CD14-positive monocyte (primary cell): ENCODE measurements at regions not wholly inside any gene's neighbourhood (a gene's known extent, or its start where the extent isn't known, plus 50 kb on each side); places are given as distances from the start of the nearest gene placed in this dataset.

Experiments used
- DNase-seq, 3 donors: peaks; one replicate each; pipeline ENCODE4 v3.0.0-alpha.2; 2011 to 2022
- H2AFZ ChIP-seq: 2 replicates; pipeline ENCODE4 v1.6.0; 2012; ENCODE audit warnings: mild to moderate bottlenecking, low read depth, low read length, inconsistent platforms; ENCODE audit not compliant: insufficient read depth, poor library complexity, severe bottlenecking
- H3K27ac ChIP-seq, 2 donors: 1 replicate in 1 of 2; 2 replicates in 1 of 2; pipeline ENCODE4 v1.5.1; 2012 to 2013; ENCODE audit warnings: low read length in 2 of 2, control low read depth in 1 of 2, inconsistent platforms in 1 of 2, low read depth in 1 of 2, mild to moderate bottlenecking in 1 of 2
- H3K27me3 ChIP-seq, 2 donors: one replicate each; pipeline versions ENCODE4 v1.6.0 to v1.6.1; 2011 to 2013; ENCODE audit warnings: low read length in 2 of 2; ENCODE audit not compliant: control insufficient read depth in 2 of 2, insufficient read depth in 2 of 2
- H3K36me3 ChIP-seq, 2 donors: replicated peaks in 1 of 2; 1 replicate in 1 of 2; 2 replicates in 1 of 2; pipeline versions ENCODE4 v1.5.1 to v1.6.1; 2012 to 2013; ENCODE audit warnings: low read length in 2 of 2, control low read depth in 1 of 2, inconsistent platforms in 1 of 2, mild to moderate bottlenecking in 1 of 2; ENCODE audit not compliant: insufficient read depth in 2 of 2, control insufficient read depth in 1 of 2
- H3K4me1 ChIP-seq, 2 donors: 1 replicate in 1 of 2; 2 replicates in 1 of 2; pipeline versions ENCODE4 v1.5.1 to v1.6.1; 2012 to 2013; ENCODE audit warnings: low read length in 2 of 2, control low read depth in 1 of 2, inconsistent platforms in 1 of 2, mild to moderate bottlenecking in 1 of 2, moderate library complexity in 1 of 2; ENCODE audit not compliant: insufficient read depth in 2 of 2, control insufficient read depth in 1 of 2
- H3K4me2 ChIP-seq: replicated peaks from 2 replicates; pipeline ENCODE3; 2012; ENCODE audit warnings: low read length, moderate library complexity, mild to moderate bottlenecking; ENCODE audit not compliant: poor library complexity, severe bottlenecking; ENCODE audit errors: extremely low read depth
- H3K4me3 ChIP-seq, 3 experiments: fragments of 200-600 bp in 1 of 3; sonication (generic) in 1 of 3; replicated peaks in 1 of 3; 1 replicate in 2 of 3; 2 replicates in 1 of 3; pipeline ENCODE4 v1.5.1; 2011 to 2013; ENCODE audit warnings: low read length in 3 of 3, mild to moderate bottlenecking in 3 of 3, control low read depth in 2 of 3, low read depth in 2 of 3, inconsistent platforms in 1 of 3, moderate library complexity in 1 of 3
- H3K79me2 ChIP-seq: 2 replicates; pipeline ENCODE4 v1.6.0; 2012; ENCODE audit warnings: mild to moderate bottlenecking, control low read depth, inconsistent platforms, low read length, moderate library complexity; ENCODE audit not compliant: insufficient read depth
- H3K9ac ChIP-seq: 2 replicates; pipeline ENCODE4 v1.6.0; 2017; ENCODE audit warnings: low read length, mild to moderate bottlenecking; ENCODE audit not compliant: insufficient read depth, poor library complexity, severe bottlenecking
- H3K9me3 ChIP-seq, 2 donors: replicated peaks in 1 of 2; 1 replicate in 1 of 2; 2 replicates in 1 of 2; pipeline versions ENCODE4 v1.5.1 to v1.6.1; 2012 to 2013; ENCODE audit warnings: low read length in 2 of 2, control low read depth in 1 of 2; ENCODE audit not compliant: control insufficient read depth in 1 of 2, insufficient read depth in 1 of 2
- H4K20me1 ChIP-seq: 2 replicates; pipeline ENCODE4 v1.6.0; 2012; ENCODE audit warnings: mild to moderate bottlenecking, low read length, control low read depth, moderate library complexity; ENCODE audit not compliant: insufficient read depth
- H3K27ac Mint-ChIP-seq, 7 donors: one replicate each; pipeline ENCODE4 v1.8.0; 2020; ENCODE audit warnings: mild to moderate bottlenecking in 7 of 7, mixed read lengths in 7 of 7, moderate library complexity in 6 of 7, inconsistent platforms in 2 of 7
- H3K27me3 Mint-ChIP-seq, 3 donors: one replicate each; pipeline ENCODE4 v1.8.0; 2021 to 2022; ENCODE audit warnings: low read depth in 3 of 3, mild to moderate bottlenecking in 3 of 3, mixed read lengths in 3 of 3, moderate library complexity in 3 of 3, inconsistent platforms in 1 of 3
- H3K36me3 Mint-ChIP-seq, 2 donors: one replicate each; pipeline ENCODE4 v1.8.0; 2020; ENCODE audit warnings: mixed read lengths in 2 of 2, inconsistent platforms in 1 of 2, mild to moderate bottlenecking in 1 of 2
- H3K4me1 Mint-ChIP-seq: one replicate; pipeline ENCODE4 v1.8.0; 2020; ENCODE audit warnings: mild to moderate bottlenecking, mixed read lengths
- H3K4me3 Mint-ChIP-seq, 2 donors: one replicate each; pipeline ENCODE4 v1.8.0; 2020; ENCODE audit warnings: mild to moderate bottlenecking in 2 of 2, mixed read lengths in 2 of 2, moderate library complexity in 1 of 2
- H3K9me3 Mint-ChIP-seq, 7 donors: one replicate each; pipeline ENCODE4 v1.8.0; 2020 to 2022; ENCODE audit warnings: mixed read lengths in 7 of 7, mild to moderate bottlenecking in 6 of 7, moderate library complexity in 6 of 7, inconsistent platforms in 2 of 7
- WGBS: methylation state at CpG from one replicate; pipeline ENCODE4 v1.1.5; 2013; ENCODE audit warnings: missing lambda C conversion rate; ENCODE audit not compliant: insufficient coverage; 5-methylcytosine and 5-hydroxymethylcytosine counted together
- intact Hi-C, 2 donors: fragments of 100-400 bp; cut with micrococcal nuclease; formaldehyde crosslinking; loops; one replicate each; pipeline versions ENCODE4 v1.15.0 to v1.15.1; 2023
- TF ChIP-seq, protein P1 (sequence below): fragments of 200-600 bp; IDR thresholded peaks from one replicate; pipeline ENCODE4 v1.8.0; 2022; ENCODE audit warnings: antibody characterized with exemption, mild to moderate bottlenecking

DNA sequence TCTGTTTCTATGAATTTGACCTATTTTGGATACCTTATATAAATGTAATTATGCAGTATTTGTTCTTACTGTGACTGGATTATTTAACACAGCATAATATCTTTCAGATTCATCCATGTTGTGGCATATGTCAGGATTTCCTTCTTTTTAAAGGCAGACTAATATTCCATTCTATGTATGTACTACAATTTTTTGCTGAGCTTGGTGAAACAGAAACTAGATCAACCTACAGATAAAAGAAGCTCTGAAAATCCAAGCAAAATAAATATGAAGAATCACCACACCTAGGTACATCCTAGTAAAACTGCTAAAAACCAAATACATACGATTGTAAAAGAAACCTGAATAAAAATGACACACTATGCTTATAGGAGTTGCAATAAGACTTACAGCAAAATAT lies 300.5 kb downstream of the HTR7 start:
- no peaks in the 10 kb centered on the region for H3K27me3 Mint-ChIP-seq
- no peaks in the 10 kb centered on the region for H3K79me2 ChIP-seq
- no peaks in the 10 kb centered on the region for H4K20me1 ChIP-seq
- no peaks in the 10 kb centered on the region for H3K4me1 ChIP-seq
- H3K27ac Mint-ChIP-seq: no peak overlapping the region
- no peaks in the 10 kb centered on the region for H3K27me3 ChIP-seq
- no peaks in the 10 kb centered on the region for H3K36me3 ChIP-seq
- H3K4me1 Mint-ChIP-seq: no peaks in the 10 kb centered on the region
- H3K9me3 Mint-ChIP-seq: peaks cover 0 to 5% (median 2%) of the 10 kb centered on the region in 7 donors
- no peaks in the 10 kb centered on the region for H3K9me3 ChIP-seq
- no peak overlapping the region for H3K4me2 ChIP-seq
- intact Hi-C loops: no loop called here
- no peak overlapping the region for H3K9ac ChIP-seq
- no peak overlapping the region for H3K4me3 Mint-ChIP-seq
- H2AFZ ChIP-seq: no peak overlapping the region
- WGBS: no CpG with 5 or more reads among the region's 1 CpG
- TF ChIP-seq, protein P1, sequence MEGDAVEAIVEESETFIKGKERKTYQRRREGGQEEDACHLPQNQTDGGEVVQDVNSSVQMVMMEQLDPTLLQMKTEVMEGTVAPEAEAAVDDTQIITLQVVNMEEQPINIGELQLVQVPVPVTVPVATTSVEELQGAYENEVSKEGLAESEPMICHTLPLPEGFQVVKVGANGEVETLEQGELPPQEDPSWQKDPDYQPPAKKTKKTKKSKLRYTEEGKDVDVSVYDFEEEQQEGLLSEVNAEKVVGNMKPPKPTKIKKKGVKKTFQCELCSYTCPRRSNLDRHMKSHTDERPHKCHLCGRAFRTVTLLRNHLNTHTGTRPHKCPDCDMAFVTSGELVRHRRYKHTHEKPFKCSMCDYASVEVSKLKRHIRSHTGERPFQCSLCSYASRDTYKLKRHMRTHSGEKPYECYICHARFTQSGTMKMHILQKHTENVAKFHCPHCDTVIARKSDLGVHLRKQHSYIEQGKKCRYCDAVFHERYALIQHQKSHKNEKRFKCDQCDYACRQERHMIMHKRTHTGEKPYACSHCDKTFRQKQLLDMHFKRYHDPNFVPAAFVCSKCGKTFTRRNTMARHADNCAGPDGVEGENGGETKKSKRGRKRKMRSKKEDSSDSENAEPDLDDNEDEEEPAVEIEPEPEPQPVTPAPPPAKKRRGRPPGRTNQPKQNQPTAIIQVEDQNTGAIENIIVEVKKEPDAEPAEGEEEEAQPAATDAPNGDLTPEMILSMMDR: no peak
- no peak overlapping the region for H3K27ac ChIP-seq
- no peaks in the 10 kb centered on the region for H3K36me3 Mint-ChIP-seq
- no peak for DNase-seq
- no peak overlapping the region for H3K4me3 ChIP-seq

DNA sequence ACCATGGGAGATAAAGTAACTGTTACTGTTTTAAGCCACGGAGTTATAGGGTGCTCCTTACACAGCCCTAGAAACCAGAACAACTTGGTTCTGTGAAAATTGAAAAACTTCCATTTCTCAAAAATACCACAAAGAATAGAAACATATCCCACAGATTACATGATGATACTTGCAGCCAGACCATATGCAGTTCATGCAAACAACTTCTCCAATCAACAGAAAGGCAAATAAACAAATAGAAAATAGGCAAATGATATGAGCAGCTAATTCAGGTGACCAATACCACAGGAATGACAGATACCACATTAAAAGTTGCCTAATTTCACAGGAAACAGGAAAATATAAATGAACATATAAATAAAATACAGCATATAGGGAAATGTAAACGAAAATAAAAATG lies 297.5 kb downstream of the HTR7 start:
- no CpG with 5 or more reads among the region's 2 CpGs for WGBS
- intact Hi-C loops: no loop called here
- Histone ChIP-seq H3K9ac (no peak overlapping the region), H3K36me3 (no peaks in the 10 kb centered on the region), H3K27me3 (no peaks in the 10 kb centered on the region), H3K4me3 (no peak overlapping the region), H2AFZ (no peak overlapping the region), H3K27ac (no peak overlapping the region), H3K79me2 (no peaks in the 10 kb centered on the region), H3K9me3 (no peaks in the 10 kb centered on the region), H4K20me1 (no peaks in the 10 kb centered on the region), H3K4me2 (no peak overlapping the region), H3K4me1 (no peaks in the 10 kb centered on the region)
- no peaks in the 10 kb centered on the region for H3K4me1 Mint-ChIP-seq
- H3K27me3 Mint-ChIP-seq: peaks cover 0 to 1% (median 0%) of the 10 kb centered on the region in 3 donors
- no peak overlapping the region for H3K27ac Mint-ChIP-seq
- peaks cover 0 to 5% (median 2%) of the 10 kb centered on the region in 7 donors for H3K9me3 Mint-ChIP-seq
- H3K36me3 Mint-ChIP-seq: no peaks in the 10 kb centered on the region
- no peak overlapping the region for H3K4me3 Mint-ChIP-seq
- DNase-seq: no peak
- TF ChIP-seq, protein P1: no peak
